Endothelial cell of umbilical vein (primary cell): ENCODE measurements at regions not wholly inside any gene's neighbourhood (a gene's known extent, or its start where the extent isn't known, plus 50 kb on each side); places are given as distances from the start of the nearest gene placed in this dataset.

Source experiments
- BruUV-seq: library from RNA; stranded (reverse); fragments of 400-500 nt; replicated peaks from 2 replicates; lab custom pipeline; 2021; lab: Mats Ljungman, UMichigan
- CTCF ChIA-PET: fragments of 300-600, 350-600 bp; sonication (Branson Sonifier 250); formaldehyde crosslinking; loops from one replicate; lab custom pipeline; 2021; ENCODE audit warnings: antibody characterized with exemption, inconsistent platforms; lab: Charles Lee
- POLR2A ChIA-PET: fragments of 300-600, 350-600 bp; sonication (Branson Sonifier 250); formaldehyde crosslinking; loops from one replicate; lab custom pipeline; 2021; ENCODE audit warnings: antibody characterized with exemption, inconsistent platforms; lab: Charles Lee
- DNase-seq: peaks from one replicate; pipeline ENCODE4 v3.0.0-alpha.2; 2011; ENCODE audit warnings: low read depth, low spot score
- FAIRE-seq: peaks from 2 replicates; lab custom pipeline; 2011; peaks lifted over from hg19 to GRCh38; lab: Jason Lieb, UNC
- H2AFZ ChIP-seq: 2 replicates; pipeline ENCODE4 v1.6.0; 2012; ENCODE audit warnings: low read depth, low read length, control low read depth, inconsistent platforms
- H3K27ac ChIP-seq: 2 replicates; pipeline ENCODE4 v1.5.1; 2011; ENCODE audit warnings: low read depth, mild to moderate bottlenecking, control low read depth, low read length, moderate library complexity; ENCODE audit not compliant: insufficient read depth
- H3K27me3 ChIP-seq, 2 experiments: 2 replicates each; pipeline versions ENCODE4 v1.6.0 to v1.6.1; 2011; ENCODE audit warnings: low read length in 2 of 2, mixed read lengths in 1 of 2; ENCODE audit not compliant: control insufficient read depth in 2 of 2, insufficient read depth in 2 of 2
- H3K36me3 ChIP-seq, 2 experiments: 2 replicates in 1 of 2; 3 replicates in 1 of 2; pipeline ENCODE4 v1.5.1; 2011; ENCODE audit warnings: low read length in 2 of 2, mild to moderate bottlenecking in 1 of 2, moderate library complexity in 1 of 2; ENCODE audit not compliant: control insufficient read depth in 2 of 2, insufficient read depth in 2 of 2; ENCODE audit errors: extremely low read depth in 1 of 2
- H3K4me1 ChIP-seq: 3 replicates; pipeline ENCODE4 v1.5.1; 2011; ENCODE audit warnings: mild to moderate bottlenecking, low read length; ENCODE audit not compliant: control insufficient read depth, insufficient read depth; ENCODE audit errors: extremely low read depth
- H3K4me2 ChIP-seq: 2 replicates; pipeline ENCODE4 v1.6.1; 2011; ENCODE audit warnings: low read length, control low read depth, mixed read lengths; ENCODE audit not compliant: insufficient read depth
- H3K4me3 ChIP-seq, 3 experiments: fragments of 200-600 bp in 1 of 3; sonication (generic), shearing (Covaris generic) in 1 of 3; replicated peaks in 1 of 3; 2 replicates each; pipeline ENCODE4 v1.5.1; 2011 to 2016; ENCODE audit warnings: control low read depth in 3 of 3, low read length in 3 of 3, mild to moderate bottlenecking in 2 of 3, inconsistent platforms in 1 of 3, low read depth in 1 of 3, moderate library complexity in 1 of 3; ENCODE audit not compliant: insufficient read depth in 1 of 3
- H3K79me2 ChIP-seq: 2 replicates; pipeline ENCODE4 v1.6.0; 2012; ENCODE audit warnings: low read length, inconsistent platforms; ENCODE audit not compliant: control insufficient read depth, insufficient read depth
- H3K9ac ChIP-seq: replicated peaks from 2 replicates; pipeline ENCODE3; 2011; ENCODE audit warnings: low read length, control low read depth; ENCODE audit not compliant: insufficient read depth; ENCODE audit errors: extremely low read depth
- H3K9me1 ChIP-seq: replicated peaks from 3 replicates; pipeline ENCODE4 v1.6.0; 2011; ENCODE audit warnings: mild to moderate bottlenecking, low read length; ENCODE audit not compliant: control insufficient read depth, insufficient read depth; ENCODE audit errors: extremely low read depth
- H3K9me3 ChIP-seq: replicated peaks from 2 replicates; pipeline ENCODE4 v1.5.1; 2012; ENCODE audit warnings: low read length, inconsistent platforms; ENCODE audit not compliant: control insufficient read depth, insufficient read depth
- H4K20me1 ChIP-seq: replicated peaks from 2 replicates; pipeline ENCODE3; 2011; ENCODE audit warnings: mild to moderate bottlenecking, low read length; ENCODE audit not compliant: control insufficient read depth, insufficient read depth; ENCODE audit errors: extremely low read depth
- EZH2 ChIP-seq: IDR thresholded peaks from 2 replicates; pipeline ENCODE4 v1.6.1; 2012; ENCODE audit warnings: borderline replicate concordance, low read depth, mild to moderate bottlenecking, moderate library complexity, low read length, inconsistent platforms; ENCODE audit not compliant: severe bottlenecking
- JUN ChIP-seq: IDR thresholded peaks from 2 replicates; pipeline ENCODE4 v1.6.1; 2011; ENCODE audit warnings: borderline replicate concordance, low read depth; ENCODE audit not compliant: insufficient read length, insufficient read depth
- POLR2AphosphoS5 ChIP-seq: IDR thresholded peaks from 2 replicates; pipeline ENCODE4 v1.6.1; 2012; ENCODE audit warnings: low read depth, mild to moderate bottlenecking, control low read depth, low read length, moderate library complexity; ENCODE audit not compliant: insufficient read depth
- dilution Hi-C: fragments of 300-500 bp; cut with MboI; formaldehyde crosslinking; loops from one replicate; pipeline ENCODE4 v1.15.0; 2019; ENCODE audit warnings: low sequenced_read_pairs; ENCODE audit not compliant: extremely low pct_ligation_motif_present
- intact Hi-C: fragments of 100-400 bp; cut with micrococcal nuclease; formaldehyde crosslinking; loops from one replicate; pipeline ENCODE4 v1.10.0; 2022

DNA sequence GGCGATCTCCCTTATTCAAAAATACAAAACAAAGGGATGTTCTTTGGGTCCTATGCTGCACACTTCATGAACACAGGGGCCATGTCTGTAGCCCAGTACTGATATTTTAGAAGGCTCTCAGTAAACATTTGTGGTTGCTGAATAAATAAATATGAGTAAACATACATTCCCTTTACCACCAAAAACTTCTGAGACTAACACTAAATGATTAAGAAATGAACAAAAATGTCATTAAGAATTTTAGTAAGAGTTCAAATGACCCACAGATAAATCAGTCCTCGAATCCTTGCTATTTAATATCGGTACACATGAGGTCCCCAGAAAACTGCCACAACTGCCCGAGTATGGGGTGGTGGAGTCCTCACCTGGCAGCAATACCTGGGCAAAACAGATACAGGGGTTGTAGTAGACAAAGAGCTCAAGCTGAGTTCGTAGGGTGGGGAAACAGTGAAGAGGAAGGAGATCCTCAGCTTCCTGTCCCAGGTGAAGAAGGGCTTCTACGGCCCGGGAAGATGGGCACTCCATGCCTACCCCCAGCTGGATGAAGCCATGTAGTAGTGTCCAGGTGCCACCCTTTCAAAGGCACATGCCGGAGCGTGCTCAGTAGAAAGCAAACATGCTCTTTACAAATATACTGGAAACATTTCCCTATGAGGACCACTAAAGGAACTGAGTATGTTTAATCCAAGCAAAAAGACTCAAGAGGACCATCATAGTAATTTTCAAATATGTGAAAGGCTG is 72.6 kb upstream of the ARHGAP29 start:
- ChIA-PET POLR2A (no interaction called here), CTCF (interaction anchor here (1.0 to 1.6 kb wide), 6 partner anchors 11 to 264 kb away, joined by 3 to 4 read pairs (median 4); no protein-coding TSS in a partner anchor)
- TF ChIP-seq POLR2AphosphoS5: peak; percentile 7
- TF ChIP-seq JUN: no peak
- Histone ChIP-seq H3K79me2 (no peaks in the 10 kb centered on the region), H3K9me3 (no peaks in the 10 kb centered on the region), H3K4me3 (no peak overlapping the region), H3K27ac (no peak overlapping the region), H3K9ac (no peak overlapping the region), H3K4me1 (peaks cover 30% of the 10 kb centered on the region), H2AFZ (no peak overlapping the region), H4K20me1 (no peaks in the 10 kb centered on the region), H3K27me3 (no peaks in the 10 kb centered on the region), H3K9me1 (no peaks in the 10 kb centered on the region), H3K36me3 (no peaks in the 10 kb centered on the region), H3K4me2 (peak overlapping the region; percentile 48)
- intact Hi-C loops: no loop called here
- dilution Hi-C loops: no loop called here
- DNase-seq: no peak
- FAIRE-seq: no peak
- no TSS peak for BruUV-seq

GRCh38 chr1:94309216-94309615 is 71.8 kb upstream of the ARHGAP29 start:
- no peaks in the 10 kb centered on the region for H4K20me1 ChIP-seq
- no peaks in the 10 kb centered on the region for H3K36me3 ChIP-seq
- no peak for TF ChIP-seq EZH2
- H3K9me1 ChIP-seq: no peaks in the 10 kb centered on the region
- H3K4me3 ChIP-seq: no peak overlapping the region
- no TSS peak for BruUV-seq
- DNase-seq: no peak
- H3K4me2 ChIP-seq: no peak overlapping the region
- H3K9me3 ChIP-seq: no peaks in the 10 kb centered on the region
- no peaks in the 10 kb centered on the region for H3K79me2 ChIP-seq
- ChIA-PET POLR2A (no interaction called here), CTCF (interaction anchor here (1.0 to 1.5 kb wide), 2 partner anchors 24 to 44 kb away, joined by 3 read pairs; no protein-coding TSS in a partner anchor)
- no peak overlapping the region for H3K27ac ChIP-seq
- no peaks in the 10 kb centered on the region for H3K27me3 ChIP-seq
- dilution Hi-C loops: no loop called here
- peaks cover 38% of the 10 kb centered on the region for H3K4me1 ChIP-seq
- no peak for FAIRE-seq
- intact Hi-C loops: no loop called here
- H3K9ac ChIP-seq: no peak overlapping the region
- H2AFZ ChIP-seq: no peak overlapping the region
